ENCODE measurements at regions not wholly inside any gene's neighbourhood (a gene's known extent, or its start where the extent isn't known, plus 50 kb on each side); places are given as distances from the start of the nearest gene placed in this dataset.

- Histone ChIP-seq H3K27ac (no peak overlapping the region), H3K4me3 (no peak overlapping the region)
Measured at GRCh38 chr5:133841831-133842750, 126.3 kb downstream of the C5orf15 start.

- H3K27ac ChIP-seq = no peak overlapping the region
- no peak overlapping the region for H3K4me3 ChIP-seq
Measured at GRCh38 chr5:133840168-133840567, 128.3 kb downstream of the C5orf15 start.

- Histone ChIP-seq H3K4me3 (no peak overlapping the region), H3K27ac (no peak overlapping the region)
Measured at GRCh38 chr5:133839721-133840120, 128.7 kb downstream of the C5orf15 start.

GRCh38 chr5:133839090-133839489 is 129.3 kb downstream of the C5orf15 start:
- Histone ChIP-seq H3K4me3 (no peak overlapping the region), H3K27ac (no peak overlapping the region)

GRCh38 chr5:133838286-133838685 is 130.1 kb downstream of the C5orf15 start:
- no peak overlapping the region for H3K27ac ChIP-seq
- no peak overlapping the region for H3K4me3 ChIP-seq

- Histone ChIP-seq H3K4me3 (no peak overlapping the region), H3K27ac (no peak overlapping the region)
Measured at GRCh38 chr5:133831491-133832224, 136.8 kb downstream of the C5orf15 start.

GRCh38 chr5:133830911-133831310 is 137.5 kb downstream of the C5orf15 start:
- Histone ChIP-seq H3K4me3 (no peak overlapping the region), H3K27ac (no peak overlapping the region)

- no peak overlapping the region for H3K27ac ChIP-seq
Measured at GRCh38 chr5:133830281-133830680, 138.1 kb downstream of the C5orf15 start.

GRCh38 chr5:133829786-133830185 is 138.6 kb downstream of the C5orf15 start:
- no peak overlapping the region for H3K4me3 ChIP-seq
- no peak overlapping the region for H3K27ac ChIP-seq

More at GRCh38 chr5:133830281-133830680, 138.1 kb downstream of the C5orf15 start:
- no peak overlapping the region for H3K4me3 ChIP-seq

- Histone ChIP-seq H3K4me3 (no peak overlapping the region), H3K27ac (no peak overlapping the region)
Measured at GRCh38 chr5:133828722-133829121, 139.7 kb downstream of the C5orf15 start.

GRCh38 chr5:133827830-133828229 is 140.6 kb downstream of the C5orf15 start:
- Histone ChIP-seq H3K27ac (no peak overlapping the region), H3K4me3 (no peak overlapping the region)

- H3K27ac ChIP-seq = no peak overlapping the region
- no peak overlapping the region for H3K4me3 ChIP-seq
Measured at GRCh38 chr5:133827011-133827410, 141.4 kb downstream of the C5orf15 start.

- Histone ChIP-seq H3K27ac (no peak overlapping the region), H3K4me3 (no peak overlapping the region)
Measured at GRCh38 chr5:133825631-133826289, 142.7 kb downstream of the C5orf15 start.

GRCh38 chr5:133824661-133825254 is 143.7 kb downstream of the C5orf15 start:
- no peak overlapping the region for H3K4me3 ChIP-seq
- H3K27ac ChIP-seq = no peak overlapping the region

- H3K27ac ChIP-seq = peak overlapping the region in 2 of 21 experiments; percentile 3 to 65
- H3K4me3 ChIP-seq = no peak overlapping the region
Measured at GRCh38 chr5:133821889-133822288, 146.5 kb downstream of the C5orf15 start.

GRCh38 chr5:133821311-133821741 is 147.1 kb downstream of the C5orf15 start:
- Histone ChIP-seq H3K4me3 (no peak overlapping the region), H3K27ac (peak overlapping the region in 4 of 21 experiments; percentile 3 to 65 (median 14))

- no peak overlapping the region for H3K4me3 ChIP-seq
- H3K27ac ChIP-seq = peak overlapping the region in 1 of 21 experiments; percentile 23
Measured at GRCh38 chr5:133820507-133820906, 147.9 kb downstream of the C5orf15 start.

GRCh38 chr5:133819977-133820471 is 148.4 kb downstream of the C5orf15 start:
- peak overlapping the region in 1 of 21 experiments; percentile 23 for H3K27ac ChIP-seq

GRCh38 chr5:133818869-133819600 is 149.4 kb downstream of the C5orf15 start:
- peak overlapping the region in 1 of 21 experiments; percentile 31 for H3K27ac ChIP-seq

More at GRCh38 chr5:133819977-133820471, 148.4 kb downstream of the C5orf15 start:
- no peak overlapping the region for H3K4me3 ChIP-seq

More at GRCh38 chr5:133818869-133819600, 149.4 kb downstream of the C5orf15 start:
- no peak overlapping the region for H3K4me3 ChIP-seq
